A549 (cell line): ENCODE measurements at regions not wholly inside any gene's neighbourhood (a gene's known extent, or its start where the extent isn't known, plus 50 kb on each side); places are given as distances from the start of the nearest gene placed in this dataset.

Experiments used
- CBX8 ChIP-seq: fragments of 200-600 bp; sonication (generic); IDR thresholded peaks from 2 replicates; pipeline ENCODE4 v1.6.1; 2016
- CEBPB ChIP-seq, 2 experiments: fragments of >200 bp in 1 of 2; sonication (Bioruptor Twin) in 1 of 2; formaldehyde crosslinking in 1 of 2; IDR thresholded peaks; 2 replicates each; pipeline ENCODE4 v1.6.1; 2012 to 2016
- FOXS1 ChIP-seq: fragments of 250-450 bp; sonication (Bioruptor Pico); IDR thresholded peaks from 2 replicates; pipeline ENCODE4 v1.5.0; 2020; ENCODE audit warnings: mild to moderate bottlenecking, moderate library complexity
- NR3C1 ChIP-seq: fragments of >200 bp; sonication (Bioruptor Twin); formaldehyde crosslinking; IDR thresholded peaks from 3 replicates; pipeline ENCODE4 v1.6.1; 2017
- POLR2A ChIP-seq: IDR thresholded peaks from 2 replicates; pipeline ENCODE4 v1.6.1; 2012; ENCODE audit warnings: mild to moderate bottlenecking, low read length
- RAD21 ChIP-seq, 2 experiments: fragments of >200 bp in 1 of 2; sonication (Bioruptor Twin) in 1 of 2; formaldehyde crosslinking in 1 of 2; IDR thresholded peaks in 1 of 2; conservative IDR thresholded peaks in 1 of 2; 2 replicates in 1 of 2; 3 replicates in 1 of 2; pipeline ENCODE4 v1.6.1; 2012 to 2018; ENCODE audit warnings: inconsistent platforms in 1 of 2
- RCOR1 ChIP-seq: fragments of 150-350 bp; IDR thresholded peaks from 2 replicates; pipeline ENCODE4 v1.6.1; 2014; ENCODE audit warnings: antibody characterized with exemption, low read length, low read depth
- SMC3 ChIP-seq: fragments of >200 bp; sonication (Bioruptor Twin); formaldehyde crosslinking; IDR thresholded peaks from 3 replicates; pipeline ENCODE4 v1.6.1; 2018; ENCODE audit warnings: inconsistent platforms
- TP53 ChIP-seq: fragments of 250-450 bp; sonication (Bioruptor Pico); IDR thresholded peaks from 2 replicates; pipeline ENCODE4 v1.5.0; 2021; ENCODE audit warnings: mild to moderate bottlenecking, moderate library complexity
- ZFP36 ChIP-seq: fragments of 450-650 bp; IDR thresholded peaks from 2 replicates; pipeline ENCODE4 v1.6.1; 2014; ENCODE audit warnings: borderline replicate concordance; ENCODE audit not compliant: partially characterized antibody
- TF ChIP-seq, protein P1 (sequence below): fragments of >200 bp; sonication (Bioruptor Twin); formaldehyde crosslinking; IDR thresholded peaks from 3 replicates; pipeline ENCODE4 v1.5.1; 2016
- TF ChIP-seq, protein P2 (sequence below): fragments of 150-350 bp; IDR thresholded peaks from 2 replicates; pipeline ENCODE4 v1.6.1; 2014; ENCODE audit warnings: low read depth, mild to moderate bottlenecking, low read length
- TF ChIP-seq, protein P3 (sequence below): fragments of 200-600 bp; sonication (generic); IDR thresholded peaks from 2 replicates; pipeline ENCODE4 v1.6.1; 2016; ENCODE audit warnings: antibody characterized with exemption, mild to moderate bottlenecking, moderate library complexity

DNA sequence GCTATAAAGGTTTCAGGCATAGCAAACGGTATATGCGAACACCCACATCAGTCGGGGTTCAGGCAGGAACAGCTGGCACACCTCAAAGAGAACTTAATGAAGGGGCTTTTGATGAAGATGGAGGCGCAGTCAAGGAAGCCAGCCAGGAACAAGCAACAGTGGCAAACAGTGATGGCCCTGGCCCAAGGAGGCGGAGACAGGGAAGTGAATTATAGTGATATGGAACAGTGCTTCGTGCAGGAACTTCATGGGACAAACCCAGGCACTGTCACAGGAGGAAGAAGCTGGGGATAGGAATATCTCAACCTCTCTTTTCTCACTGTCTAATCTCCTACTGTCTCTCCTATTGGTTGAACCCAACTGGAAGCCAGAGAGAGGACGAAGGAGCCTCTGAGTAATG lies 328.3 kb downstream of the AACS start:
- no peak for TF ChIP-seq POLR2A
- TF ChIP-seq, protein P1, sequence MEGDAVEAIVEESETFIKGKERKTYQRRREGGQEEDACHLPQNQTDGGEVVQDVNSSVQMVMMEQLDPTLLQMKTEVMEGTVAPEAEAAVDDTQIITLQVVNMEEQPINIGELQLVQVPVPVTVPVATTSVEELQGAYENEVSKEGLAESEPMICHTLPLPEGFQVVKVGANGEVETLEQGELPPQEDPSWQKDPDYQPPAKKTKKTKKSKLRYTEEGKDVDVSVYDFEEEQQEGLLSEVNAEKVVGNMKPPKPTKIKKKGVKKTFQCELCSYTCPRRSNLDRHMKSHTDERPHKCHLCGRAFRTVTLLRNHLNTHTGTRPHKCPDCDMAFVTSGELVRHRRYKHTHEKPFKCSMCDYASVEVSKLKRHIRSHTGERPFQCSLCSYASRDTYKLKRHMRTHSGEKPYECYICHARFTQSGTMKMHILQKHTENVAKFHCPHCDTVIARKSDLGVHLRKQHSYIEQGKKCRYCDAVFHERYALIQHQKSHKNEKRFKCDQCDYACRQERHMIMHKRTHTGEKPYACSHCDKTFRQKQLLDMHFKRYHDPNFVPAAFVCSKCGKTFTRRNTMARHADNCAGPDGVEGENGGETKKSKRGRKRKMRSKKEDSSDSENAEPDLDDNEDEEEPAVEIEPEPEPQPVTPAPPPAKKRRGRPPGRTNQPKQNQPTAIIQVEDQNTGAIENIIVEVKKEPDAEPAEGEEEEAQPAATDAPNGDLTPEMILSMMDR, result no peak
- TF ChIP-seq ZFP36, result no peak
- TF ChIP-seq NR3C1, result no peak
- TF ChIP-seq RAD21 (conservative IDR thresholded peaks at IDR 0.05 in 1 of 2, IDR thresholded peaks at IDR 0.05 in 1 of 2), result no peak
- TF ChIP-seq TP53, result no peak
- TF ChIP-seq, protein P2, sequence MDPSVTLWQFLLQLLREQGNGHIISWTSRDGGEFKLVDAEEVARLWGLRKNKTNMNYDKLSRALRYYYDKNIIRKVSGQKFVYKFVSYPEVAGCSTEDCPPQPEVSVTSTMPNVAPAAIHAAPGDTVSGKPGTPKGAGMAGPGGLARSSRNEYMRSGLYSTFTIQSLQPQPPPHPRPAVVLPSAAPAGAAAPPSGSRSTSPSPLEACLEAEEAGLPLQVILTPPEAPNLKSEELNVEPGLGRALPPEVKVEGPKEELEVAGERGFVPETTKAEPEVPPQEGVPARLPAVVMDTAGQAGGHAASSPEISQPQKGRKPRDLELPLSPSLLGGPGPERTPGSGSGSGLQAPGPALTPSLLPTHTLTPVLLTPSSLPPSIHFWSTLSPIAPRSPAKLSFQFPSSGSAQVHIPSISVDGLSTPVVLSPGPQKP, result no peak
- no peak for TF ChIP-seq SMC3
- TF ChIP-seq, protein P3, sequence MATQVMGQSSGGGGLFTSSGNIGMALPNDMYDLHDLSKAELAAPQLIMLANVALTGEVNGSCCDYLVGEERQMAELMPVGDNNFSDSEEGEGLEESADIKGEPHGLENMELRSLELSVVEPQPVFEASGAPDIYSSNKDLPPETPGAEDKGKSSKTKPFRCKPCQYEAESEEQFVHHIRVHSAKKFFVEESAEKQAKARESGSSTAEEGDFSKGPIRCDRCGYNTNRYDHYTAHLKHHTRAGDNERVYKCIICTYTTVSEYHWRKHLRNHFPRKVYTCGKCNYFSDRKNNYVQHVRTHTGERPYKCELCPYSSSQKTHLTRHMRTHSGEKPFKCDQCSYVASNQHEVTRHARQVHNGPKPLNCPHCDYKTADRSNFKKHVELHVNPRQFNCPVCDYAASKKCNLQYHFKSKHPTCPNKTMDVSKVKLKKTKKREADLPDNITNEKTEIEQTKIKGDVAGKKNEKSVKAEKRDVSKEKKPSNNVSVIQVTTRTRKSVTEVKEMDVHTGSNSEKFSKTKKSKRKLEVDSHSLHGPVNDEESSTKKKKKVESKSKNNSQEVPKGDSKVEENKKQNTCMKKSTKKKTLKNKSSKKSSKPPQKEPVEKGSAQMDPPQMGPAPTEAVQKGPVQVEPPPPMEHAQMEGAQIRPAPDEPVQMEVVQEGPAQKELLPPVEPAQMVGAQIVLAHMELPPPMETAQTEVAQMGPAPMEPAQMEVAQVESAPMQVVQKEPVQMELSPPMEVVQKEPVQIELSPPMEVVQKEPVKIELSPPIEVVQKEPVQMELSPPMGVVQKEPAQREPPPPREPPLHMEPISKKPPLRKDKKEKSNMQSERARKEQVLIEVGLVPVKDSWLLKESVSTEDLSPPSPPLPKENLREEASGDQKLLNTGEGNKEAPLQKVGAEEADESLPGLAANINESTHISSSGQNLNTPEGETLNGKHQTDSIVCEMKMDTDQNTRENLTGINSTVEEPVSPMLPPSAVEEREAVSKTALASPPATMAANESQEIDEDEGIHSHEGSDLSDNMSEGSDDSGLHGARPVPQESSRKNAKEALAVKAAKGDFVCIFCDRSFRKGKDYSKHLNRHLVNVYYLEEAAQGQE, result no peak
- no peak for TF ChIP-seq FOXS1 (CRISPR knock-in tag)
- TF ChIP-seq CEBPB (IDR thresholded peaks at IDR 0.05), result no peak
- TF ChIP-seq CBX8, result no peak
- no peak for TF ChIP-seq RCOR1
